Uterus (tissue), 3 donors: ENCODE measurements at regions not wholly inside any gene's neighbourhood (a gene's known extent, or its start where the extent isn't known, plus 50 kb on each side); places are given as distances from the start of the nearest gene placed in this dataset.
A peak's percentile ranks its signal among the peaks of the same experiment; 100 is the strongest.

Experiments
- DNase-seq, 2 donors: peaks; one replicate each; pipeline ENCODE4 v3.0.0-alpha.2; 2019 to 2020
- H3K27ac ChIP-seq, 2 donors: fragments of 200-600 bp; sonication (generic); 1 replicate in 1 of 2; 2 replicates in 1 of 2; pipeline ENCODE4 v1.5.1; 2016 to 2018
- H3K27me3 ChIP-seq, 2 donors: fragments of 200-600 bp; sonication (generic); one replicate each; pipeline ENCODE4 v1.5.1; 2018 to 2019; ENCODE audit warnings: control low read depth in 1 of 2
- H3K36me3 ChIP-seq, 2 donors: fragments of 200-600 bp; sonication (generic); one replicate each; pipeline ENCODE4 v1.5.1; 2019; ENCODE audit warnings: control low read depth in 1 of 2
- H3K4me1 ChIP-seq, 2 donors: fragments of 200-600 bp; sonication (generic); one replicate each; pipeline ENCODE4 v1.5.1; 2018 to 2019; ENCODE audit warnings: control low read depth in 1 of 2
- H3K4me3 ChIP-seq, 2 donors: fragments of 200-600 bp; sonication (generic); 1 replicate in 1 of 2; 2 replicates in 1 of 2; pipeline ENCODE4 v1.5.1; 2018 to 2019; ENCODE audit warnings: mild to moderate bottlenecking in 1 of 2
- H3K9me3 ChIP-seq, 2 donors: fragments of 200-600 bp; sonication (generic); one replicate each; pipeline ENCODE4 v1.5.1; 2019; ENCODE audit warnings: control low read depth in 1 of 2
- CTCF ChIP-seq, 4 experiments: fragments of 200-600 bp in 2 of 4; fragments of 450-650 bp in 2 of 4; sonication (generic) in 2 of 4; IDR thresholded peaks; one replicate each; pipeline ENCODE4 v1.5.1; 2016 to 2019; ENCODE audit warnings: antibody characterized with exemption in 4 of 4, mild to moderate bottlenecking in 2 of 4, moderate library complexity in 1 of 4
- POLR2A ChIP-seq, 2 donors: fragments of 450-650 bp; IDR thresholded peaks; one replicate each; pipeline ENCODE4 v1.6.1; 2016; ENCODE audit warnings: antibody characterized with exemption in 2 of 2, mild to moderate bottlenecking in 1 of 2, moderate library complexity in 1 of 2
- intact Hi-C: fragments of 100-400 bp; cut with DNase I; formaldehyde crosslinking; loops from one replicate; pipeline ENCODE4 v1.15.1; 2023; ENCODE audit warnings: low total_unique reads
- donor health status: DM: yes; HTN: yes; CAD: no.

DNA sequence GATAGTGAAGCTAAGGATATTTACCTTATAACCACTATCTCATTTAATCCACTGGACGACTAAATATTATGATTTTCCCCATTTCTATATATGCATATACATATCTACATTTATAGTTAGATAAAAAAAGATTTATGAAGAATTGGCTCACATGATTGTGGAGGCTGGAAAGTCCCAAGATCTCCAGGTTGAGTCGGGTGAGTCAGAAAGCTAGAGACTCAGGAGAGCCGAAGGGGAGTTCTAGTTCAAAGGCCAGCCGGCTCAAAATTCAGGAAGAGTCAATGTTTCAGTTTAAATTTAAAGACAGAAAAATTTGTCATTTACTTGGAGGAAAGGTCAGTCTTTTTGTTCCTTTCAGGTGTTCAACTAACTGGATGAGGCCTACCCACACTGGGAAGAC is 158.2 kb upstream of the CPEB2 start:
- Histone ChIP-seq H3K36me3 (no peaks in the 10 kb centered on the region), H3K4me1 (no peaks in the 10 kb centered on the region), H3K27ac (no peak overlapping the region), H3K27me3 (no peaks in the 10 kb centered on the region), H3K4me3 (no peak overlapping the region), H3K9me3 (no peaks in the 10 kb centered on the region)
- intact Hi-C loops, result no loop called here
- no peak for DNase-seq
- TF ChIP-seq CTCF (IDR thresholded peaks at IDR 0.05) (no peak), POLR2A (IDR thresholded peaks at IDR 0.05) (no peak)

DNA sequence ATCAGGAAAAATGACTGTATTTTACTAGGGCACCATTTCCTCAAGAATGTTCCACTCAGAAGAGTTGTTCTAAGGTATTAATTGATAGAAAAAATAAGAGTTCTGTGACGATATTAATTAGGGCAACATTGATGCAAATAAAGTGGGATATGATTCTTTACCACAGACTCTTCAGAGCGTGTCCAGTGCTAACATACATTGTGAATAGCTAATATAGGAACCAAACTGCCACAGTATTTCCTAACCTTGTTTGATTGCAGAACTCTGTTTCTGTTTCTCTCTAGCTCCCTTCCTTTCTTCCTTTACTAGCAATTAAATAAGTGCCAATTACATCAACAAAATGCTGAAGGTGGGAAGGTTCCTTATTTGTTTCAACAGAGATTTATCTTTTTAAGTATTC is 154.1 kb upstream of the CPEB2 start:
- no peak for DNase-seq
- intact Hi-C loops, result no loop called here
- H3K4me3 ChIP-seq, result no peak overlapping the region
- no peaks in the 10 kb centered on the region for H3K27me3 ChIP-seq
- H3K4me1 ChIP-seq, result no peaks in the 10 kb centered on the region
- no peak for TF ChIP-seq CTCF (IDR thresholded peaks at IDR 0.05)
- no peak for TF ChIP-seq POLR2A (IDR thresholded peaks at IDR 0.05)
- no peak overlapping the region for H3K27ac ChIP-seq
- no peaks in the 10 kb centered on the region for H3K36me3 ChIP-seq
- no peaks in the 10 kb centered on the region for H3K9me3 ChIP-seq

DNA sequence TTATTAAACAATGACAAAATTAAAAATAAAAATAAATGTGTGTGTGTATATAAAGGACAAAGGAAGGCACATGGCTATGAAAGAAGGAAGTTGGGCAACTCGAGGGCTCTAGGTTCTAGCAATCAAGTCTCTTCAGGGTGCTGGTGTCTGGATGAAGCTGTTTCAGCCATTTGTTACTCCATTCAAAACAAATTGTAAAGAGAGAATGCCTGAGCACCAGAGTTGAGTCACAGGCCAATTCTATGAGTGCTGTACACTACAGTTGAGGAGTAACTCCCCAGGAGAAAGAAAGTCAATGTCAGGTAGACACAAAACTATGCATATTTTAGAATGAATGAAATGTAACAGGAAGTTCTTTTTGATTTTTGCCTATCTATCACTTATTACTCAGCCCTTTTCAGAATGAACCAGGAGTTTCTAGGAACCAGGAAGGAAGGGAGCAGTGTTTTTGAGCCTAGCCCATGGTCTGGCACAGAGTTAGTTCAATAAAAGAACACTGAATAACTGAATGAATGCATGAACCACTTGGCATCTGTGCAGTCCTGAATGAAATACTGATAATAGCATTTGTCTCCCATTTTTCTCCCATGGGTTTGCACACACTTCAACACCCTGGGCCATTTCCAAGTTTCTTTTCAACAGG is 151.7 kb upstream of the CPEB2 start:
- Histone ChIP-seq H3K9me3 (no peaks in the 10 kb centered on the region), H3K4me3 (no peak overlapping the region), H3K4me1 (no peaks in the 10 kb centered on the region), H3K27ac (no peak overlapping the region), H3K36me3 (no peaks in the 10 kb centered on the region), H3K27me3 (no peaks in the 10 kb centered on the region)
- intact Hi-C loops, result no loop called here
- TF ChIP-seq POLR2A (IDR thresholded peaks at IDR 0.05) (no peak), CTCF (IDR thresholded peaks at IDR 0.05) (no peak)
- DNase-seq, result no peak

GRCh38 chr4:14853176-14853943 is 148.9 kb upstream of the CPEB2 start:
- no peak overlapping the region for H3K27ac ChIP-seq
- H3K4me3 ChIP-seq, result no peak overlapping the region
- DNase-seq, result no peak
- H3K36me3 ChIP-seq, result no peaks in the 10 kb centered on the region
- no peaks in the 10 kb centered on the region for H3K9me3 ChIP-seq
- TF ChIP-seq POLR2A (IDR thresholded peaks at IDR 0.05) (no peak), CTCF (IDR thresholded peaks at IDR 0.05) (no peak)
- no peaks in the 10 kb centered on the region for H3K27me3 ChIP-seq
- peaks cover 0 to 4% of the 10 kb centered on the region in 2 donors for H3K4me1 ChIP-seq
- intact Hi-C loops, result no loop called here

DNA sequence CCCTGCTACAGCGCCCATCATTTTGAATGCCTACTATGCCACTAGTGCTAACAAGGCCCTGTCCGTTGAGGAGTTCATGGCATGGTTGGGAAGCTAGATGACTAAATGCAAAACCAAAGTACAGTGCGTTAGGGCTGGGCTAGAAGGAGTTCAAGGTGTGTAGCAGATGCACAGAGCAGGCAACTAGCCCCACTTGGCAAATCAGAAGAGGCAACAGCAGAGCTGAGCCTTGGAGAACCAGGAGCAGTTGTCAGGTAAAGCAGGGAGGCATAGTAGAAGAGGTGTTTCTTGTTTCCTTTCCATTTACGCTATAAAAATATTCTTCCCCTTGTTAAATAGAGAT is 146.6 kb upstream of the CPEB2 start:
- intact Hi-C loops, result no loop called here
- H3K4me3 ChIP-seq, result no peak overlapping the region
- no peak for DNase-seq
- no peaks in the 10 kb centered on the region for H3K9me3 ChIP-seq
- no peaks in the 10 kb centered on the region for H3K36me3 ChIP-seq
- H3K27ac ChIP-seq, result peak overlapping the region; percentile 29 to 59
- TF ChIP-seq CTCF (IDR thresholded peaks at IDR 0.05) (no peak), POLR2A (IDR thresholded peaks at IDR 0.05) (no peak)
- no peaks in the 10 kb centered on the region for H3K27me3 ChIP-seq
- H3K4me1 ChIP-seq, result peaks cover 0 to 4% of the 10 kb centered on the region in 2 donors
